ENCODE measurements at regions not wholly inside any gene's neighbourhood (a gene's known extent, or its start where the extent isn't known, plus 50 kb on each side); places are given as distances from the start of the nearest gene placed in this dataset.
A peak's percentile ranks its signal among the peaks of the same experiment; 100 is the strongest.

GRCh38 chr2:145190031-145190703 is 670.2 kb upstream of the ZEB2 start:
- no peaks in the 10 kb centered on the region for H3K9me3 ChIP-seq (ENCODE audit: severe bottlenecking)
- TF ChIP-seq CTCF (IDR thresholded peaks at IDR 0.05; ENCODE audit: poor library complexity, severe bottlenecking), result no peak
- ATAC-seq (ENCODE audit: low read depth) (peak; percentile 40; the same call in 1 of the 3 replicates), DNase-seq (ENCODE audit: low spot score) (no peak)
- no peaks in the 10 kb centered on the region for H3K27me3 ChIP-seq (ENCODE audit: insufficient read depth, poor library complexity, severe bottlenecking)
- peaks cover 5% of the 10 kb centered on the region for H3K4me1 ChIP-seq (ENCODE audit: insufficient read depth, poor library complexity, severe bottlenecking)
- H3K27ac ChIP-seq (ENCODE audit: poor library complexity, severe bottlenecking), result no peak overlapping the region
- no peaks in the 10 kb centered on the region for H3K36me3 ChIP-seq (ENCODE audit: low read depth)
- H3K4me3 ChIP-seq (ENCODE audit: severe bottlenecking), result no peak overlapping the region

GRCh38 chr2:145186303-145186702 is 666.4 kb upstream of the ZEB2 start:
- no peaks in the 10 kb centered on the region for H3K36me3 ChIP-seq (ENCODE audit: low read depth)
- H3K9me3 ChIP-seq (ENCODE audit: severe bottlenecking), result no peaks in the 10 kb centered on the region
- ATAC-seq (ENCODE audit: low read depth) (no peak), DNase-seq (ENCODE audit: low spot score) (no peak)
- TF ChIP-seq CTCF (IDR thresholded peaks at IDR 0.05; ENCODE audit: poor library complexity, severe bottlenecking), result no peak
- peaks cover 5% of the 10 kb centered on the region for H3K4me1 ChIP-seq (ENCODE audit: insufficient read depth, poor library complexity, severe bottlenecking)
- H3K4me3 ChIP-seq (ENCODE audit: severe bottlenecking), result no peak overlapping the region
- no peak overlapping the region for H3K27ac ChIP-seq (ENCODE audit: poor library complexity, severe bottlenecking)
- H3K27me3 ChIP-seq (ENCODE audit: insufficient read depth, poor library complexity, severe bottlenecking), result no peaks in the 10 kb centered on the region

- H3K4me1 ChIP-seq (ENCODE audit: insufficient read depth, poor library complexity, severe bottlenecking), result peaks cover 5% of the 10 kb centered on the region
- H3K36me3 ChIP-seq (ENCODE audit: low read depth), result no peaks in the 10 kb centered on the region
- no peak overlapping the region for H3K27ac ChIP-seq (ENCODE audit: poor library complexity, severe bottlenecking)
- H3K9me3 ChIP-seq (ENCODE audit: severe bottlenecking), result no peaks in the 10 kb centered on the region
- H3K27me3 ChIP-seq (ENCODE audit: insufficient read depth, poor library complexity, severe bottlenecking), result no peaks in the 10 kb centered on the region
- ATAC-seq (ENCODE audit: low read depth), result no peak
- TF ChIP-seq CTCF (IDR thresholded peaks at IDR 0.05; ENCODE audit: poor library complexity, severe bottlenecking), result no peak
- DNase-seq (ENCODE audit: low spot score), result no peak
- no peak overlapping the region for H3K4me3 ChIP-seq (ENCODE audit: severe bottlenecking)
Measured at GRCh38 chr2:145185696-145186095, 665.8 kb upstream of the ZEB2 start.

GRCh38 chr2:145184741-145185651 is 665.1 kb upstream of the ZEB2 start:
- no peak for ATAC-seq (ENCODE audit: low read depth)
- no peak overlapping the region for H3K4me3 ChIP-seq (ENCODE audit: severe bottlenecking)
- H3K27me3 ChIP-seq (ENCODE audit: insufficient read depth, poor library complexity, severe bottlenecking), result no peaks in the 10 kb centered on the region
- no peak for DNase-seq (ENCODE audit: low spot score)
- H3K27ac ChIP-seq (ENCODE audit: poor library complexity, severe bottlenecking), result no peak overlapping the region
- TF ChIP-seq CTCF (IDR thresholded peaks at IDR 0.05; ENCODE audit: poor library complexity, severe bottlenecking), result no peak
- H3K4me1 ChIP-seq (ENCODE audit: insufficient read depth, poor library complexity, severe bottlenecking), result peaks cover under 1% of the 10 kb centered on the region
- H3K9me3 ChIP-seq (ENCODE audit: severe bottlenecking), result no peaks in the 10 kb centered on the region
- no peaks in the 10 kb centered on the region for H3K36me3 ChIP-seq (ENCODE audit: low read depth)

All from RWPE2 (cell line).